T47D (cell line): ENCODE measurements at regions not wholly inside any gene's neighbourhood (a gene's known extent, or its start where the extent isn't known, plus 50 kb on each side); places are given as distances from the start of the nearest gene placed in this dataset.

Experiments
- DNase-seq, 2 experiments: peaks; one replicate each; pipeline versions ENCODE4 v3.0.0 to v3.0.0-alpha.2; 2011 to 2012; ENCODE audit warnings: low read depth in 1 of 2, low spot score in 1 of 2
- JUND ChIP-seq: IDR thresholded peaks from 2 replicates; pipeline ENCODE4 v1.6.1; 2012; ENCODE audit warnings: low read depth
- in situ Hi-C: cut with HindIII; loops from 2 replicates; pipeline ENCODE4 v1.10.0; 2016; ENCODE audit warnings: low sequenced_read_pairs, low pct_unique_long_range_greater_than_20kb

DNA sequence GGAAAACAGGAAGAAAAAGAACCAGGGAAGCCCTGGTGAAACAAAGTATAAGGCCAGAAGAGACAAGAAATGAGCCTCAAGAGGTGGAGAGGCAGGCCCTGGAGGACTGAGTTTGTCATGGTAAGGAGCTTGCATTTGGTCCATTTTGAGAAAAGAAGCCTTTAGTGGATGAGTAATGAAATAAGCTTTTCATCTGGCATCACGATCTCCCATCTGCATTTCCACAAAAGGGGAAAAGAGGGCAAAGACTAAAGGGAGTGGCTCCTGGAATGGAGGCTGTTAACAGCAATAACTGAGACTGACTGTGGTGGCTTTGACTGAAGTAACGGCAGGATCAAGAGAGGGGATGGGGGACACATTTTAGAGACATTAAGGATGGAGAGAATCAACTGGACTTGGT lies 148.8 kb upstream of the NBEA start:
- no peak for TF ChIP-seq JUND
- in situ Hi-C loops, result no loop called here
- DNase-seq, result no peak

DNA sequence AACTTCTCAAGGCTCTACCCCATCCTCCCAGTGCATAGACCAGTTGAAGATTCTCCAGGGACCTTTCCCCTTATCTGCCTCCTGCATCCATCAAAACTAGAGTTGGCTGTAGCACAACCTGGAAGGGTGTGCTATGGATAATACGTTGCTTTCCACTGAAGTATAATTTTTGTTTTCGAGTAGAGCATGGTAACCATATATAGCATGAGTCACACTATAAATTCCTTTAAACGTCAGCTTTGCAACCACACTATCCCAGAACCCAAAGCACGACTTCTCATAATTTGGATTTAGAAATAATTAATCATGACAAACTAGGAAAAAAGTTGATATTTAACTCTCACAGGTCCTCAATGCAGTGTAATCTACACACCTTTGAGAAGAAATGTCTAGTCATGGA lies 138.3 kb upstream of the NBEA start:
- no peak for DNase-seq

DNA sequence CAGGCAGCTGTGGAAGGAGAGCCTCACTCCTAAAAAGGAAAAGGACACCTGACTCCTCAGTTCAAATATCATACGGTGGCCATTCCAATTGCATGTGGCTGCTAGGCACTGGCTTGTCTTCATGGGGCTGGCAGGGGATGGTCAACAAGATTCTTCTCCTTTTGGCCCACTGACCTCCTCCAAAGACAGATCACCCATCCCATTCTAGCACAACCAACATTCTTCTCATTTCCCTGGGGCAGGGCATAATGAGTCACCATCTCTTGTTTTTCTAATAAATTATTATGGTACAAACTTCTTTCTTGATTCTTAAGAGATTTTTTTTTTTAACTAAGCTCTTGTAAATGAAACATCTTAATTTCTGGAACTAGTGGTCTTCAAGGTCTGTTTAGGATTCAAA lies 136.7 kb upstream of the NBEA start:
- in situ Hi-C loops, result no loop called here
- DNase-seq, result no peak
- TF ChIP-seq JUND, result no peak

More for the DNA sequence above, 138.3 kb upstream of the NBEA start:
- TF ChIP-seq JUND, result no peak
- in situ Hi-C loops, result no loop called here

DNA sequence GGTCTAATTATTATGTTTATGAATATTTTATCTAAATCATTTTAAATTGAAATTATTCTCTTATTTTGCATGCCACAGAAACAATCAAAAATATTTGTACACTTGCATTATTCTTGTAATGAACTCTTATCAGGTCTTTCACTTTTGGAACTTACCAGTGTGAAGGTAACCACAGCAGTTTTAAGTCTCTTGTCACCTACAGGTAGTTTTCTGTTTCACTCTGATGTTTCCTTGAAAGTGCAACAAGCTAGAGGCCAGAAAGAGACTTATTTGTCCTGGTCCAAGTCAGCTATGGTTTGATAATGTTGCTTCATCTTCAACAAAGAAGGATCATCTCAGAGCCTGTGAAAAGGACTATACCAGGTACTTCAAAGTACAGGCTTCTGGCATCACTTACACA lies 133.4 kb upstream of the NBEA start:
- no peak for TF ChIP-seq JUND
- in situ Hi-C loops, result no loop called here
- no peak for DNase-seq

DNA sequence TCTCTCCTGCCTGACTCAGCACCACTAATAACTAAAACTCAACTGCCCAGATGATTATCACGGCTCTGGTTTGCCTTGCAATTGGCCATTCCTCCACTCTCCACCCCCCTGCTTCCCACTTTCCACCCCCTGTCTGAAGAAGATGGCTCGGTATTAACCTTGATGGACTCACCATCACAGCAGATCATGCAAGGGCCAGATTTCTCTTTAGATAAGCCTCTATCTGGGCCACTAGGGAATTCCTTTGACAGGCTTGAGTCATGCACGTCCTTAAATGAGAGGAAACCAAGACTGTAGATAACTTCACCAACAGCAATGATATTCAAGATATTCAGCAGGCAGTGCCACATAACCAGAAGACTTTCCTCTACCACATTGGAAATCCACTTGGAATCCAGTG lies 131.1 kb upstream of the NBEA start:
- in situ Hi-C loops, result no loop called here
- no peak for DNase-seq
- TF ChIP-seq JUND, result no peak

DNA sequence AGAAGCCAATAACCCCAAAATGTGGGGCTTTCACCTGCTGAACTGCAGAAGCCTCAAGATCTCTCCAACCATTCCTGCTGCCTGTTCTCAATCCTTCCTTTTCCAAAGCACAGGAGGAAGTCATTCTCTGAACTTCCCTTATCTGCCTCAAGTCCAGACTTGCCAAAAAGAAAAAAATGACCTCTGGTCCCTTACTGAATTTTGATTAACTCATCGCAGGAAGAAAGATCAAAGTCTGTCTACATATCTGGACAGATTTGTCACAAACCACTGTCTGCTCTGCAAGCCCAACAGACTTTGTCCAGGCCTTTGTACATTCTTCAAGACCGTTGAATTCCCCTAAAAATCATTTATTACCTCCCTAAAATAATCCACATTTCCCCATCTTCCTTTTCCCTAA lies 126.5 kb upstream of the NBEA start:
- TF ChIP-seq JUND, result no peak
- in situ Hi-C loops, result no loop called here
- no peak for DNase-seq

DNA sequence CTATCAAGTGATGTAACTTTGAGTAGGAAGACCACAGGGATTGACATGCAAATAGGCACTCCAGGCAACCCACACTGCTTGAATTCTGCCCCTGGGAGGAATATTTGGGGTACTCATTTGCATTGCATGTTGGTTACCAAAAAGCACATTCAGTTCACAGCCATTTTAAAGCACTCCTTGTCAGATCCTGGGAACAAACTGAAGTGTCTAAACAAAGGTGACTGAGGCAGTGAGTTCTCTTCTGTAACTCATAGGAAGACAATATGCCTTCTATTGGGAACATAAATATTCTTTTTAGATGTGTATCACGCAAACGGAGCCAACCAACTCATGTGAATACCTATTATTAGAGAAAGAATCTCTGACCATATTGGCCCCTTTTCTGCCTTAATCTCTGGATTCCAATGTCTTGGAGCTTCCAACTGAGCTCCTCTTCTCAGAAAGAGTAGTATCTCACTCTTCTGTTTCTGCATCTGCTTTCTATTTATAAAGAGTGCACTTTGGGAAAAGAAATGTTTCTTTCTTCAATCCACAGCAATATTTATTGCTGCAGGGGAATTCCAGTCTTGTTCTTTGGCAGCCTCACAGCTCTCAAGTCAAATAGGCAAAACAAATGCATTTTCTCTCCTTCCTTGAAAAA lies 125.7 kb upstream of the NBEA start:
- TF ChIP-seq JUND, result no peak
- in situ Hi-C loops, result no loop called here
- DNase-seq, result peak in 1 of 2 experiments; percentile 48

DNA sequence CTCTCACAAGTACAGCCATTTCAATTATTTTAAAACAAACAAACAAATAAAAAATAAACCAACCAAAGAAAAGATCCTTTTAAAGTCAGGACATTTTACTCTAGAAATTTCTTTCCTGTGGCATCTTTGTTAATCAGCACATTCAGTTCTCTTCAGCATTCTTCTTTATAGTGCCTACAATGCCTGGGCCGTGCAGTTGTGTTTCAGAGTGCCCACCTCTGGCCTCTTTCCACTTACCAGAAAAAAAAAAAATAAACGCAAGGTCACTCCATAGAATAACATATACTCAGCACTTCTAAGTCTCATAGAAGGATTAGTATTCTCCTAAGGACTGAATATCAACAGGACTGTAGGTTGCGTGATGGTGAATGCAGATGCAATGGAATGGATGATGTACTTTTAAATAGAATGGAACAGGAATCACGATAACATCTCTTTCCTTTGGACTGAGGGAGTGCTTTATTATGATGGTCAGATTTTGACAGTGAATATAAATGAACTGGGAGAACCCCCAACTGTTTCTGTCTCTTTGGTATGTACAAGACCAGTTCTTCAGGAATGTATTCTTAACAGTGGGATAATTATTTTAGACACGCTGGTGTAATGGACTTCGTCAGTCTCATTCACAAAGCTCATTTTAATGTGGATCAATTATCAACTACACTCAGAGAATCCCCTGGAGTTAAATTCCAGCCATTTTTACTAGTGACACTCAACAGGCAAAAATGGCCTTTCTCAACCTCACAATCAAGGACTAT lies 125.0 kb upstream of the NBEA start:
- in situ Hi-C loops, result no loop called here
- TF ChIP-seq JUND, result no peak
- peak in 1 of 2 experiments; percentile 52 for DNase-seq

DNA sequence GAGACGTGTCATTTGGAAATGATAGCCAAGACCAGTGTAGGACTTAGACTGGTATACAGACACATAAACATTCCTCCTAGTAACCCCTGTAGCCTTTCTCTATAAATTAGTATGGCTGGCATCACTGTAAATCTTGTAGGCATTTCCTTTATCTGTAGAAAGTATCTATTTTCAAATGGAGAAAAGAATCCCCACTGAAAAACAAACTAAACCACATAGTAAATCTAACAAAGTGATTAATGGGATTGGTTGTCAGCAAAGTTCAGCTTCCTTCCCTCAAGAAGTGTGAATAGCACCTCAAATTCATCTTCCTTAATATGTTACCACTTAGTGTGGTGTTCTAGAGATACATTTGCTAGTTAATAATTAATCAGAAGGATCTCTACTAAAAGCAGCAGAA lies 119.4 kb upstream of the NBEA start:
- no peak for DNase-seq
- in situ Hi-C loops, result no loop called here
- TF ChIP-seq JUND, result no peak

DNA sequence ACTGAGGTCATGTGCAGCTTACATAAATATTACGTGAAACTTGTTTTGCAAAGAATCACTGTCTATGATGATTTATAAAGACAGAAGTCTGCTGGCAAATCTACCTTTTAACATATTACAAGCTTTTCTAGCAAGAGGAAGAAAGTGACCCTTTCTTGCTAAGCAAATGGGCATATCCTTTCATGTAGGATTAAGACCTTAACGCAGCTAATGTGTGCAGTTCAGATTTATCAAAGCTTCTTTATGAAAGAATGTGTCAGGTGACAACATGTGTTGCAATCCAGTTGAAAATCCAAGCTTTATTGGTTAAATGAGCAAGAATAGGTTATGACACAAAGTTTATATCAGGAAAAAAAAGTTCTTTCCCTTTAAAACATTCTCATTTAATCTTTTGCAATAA lies 115.6 kb upstream of the NBEA start:
- in situ Hi-C loops, result no loop called here
- no peak for DNase-seq
- TF ChIP-seq JUND, result no peak

DNA sequence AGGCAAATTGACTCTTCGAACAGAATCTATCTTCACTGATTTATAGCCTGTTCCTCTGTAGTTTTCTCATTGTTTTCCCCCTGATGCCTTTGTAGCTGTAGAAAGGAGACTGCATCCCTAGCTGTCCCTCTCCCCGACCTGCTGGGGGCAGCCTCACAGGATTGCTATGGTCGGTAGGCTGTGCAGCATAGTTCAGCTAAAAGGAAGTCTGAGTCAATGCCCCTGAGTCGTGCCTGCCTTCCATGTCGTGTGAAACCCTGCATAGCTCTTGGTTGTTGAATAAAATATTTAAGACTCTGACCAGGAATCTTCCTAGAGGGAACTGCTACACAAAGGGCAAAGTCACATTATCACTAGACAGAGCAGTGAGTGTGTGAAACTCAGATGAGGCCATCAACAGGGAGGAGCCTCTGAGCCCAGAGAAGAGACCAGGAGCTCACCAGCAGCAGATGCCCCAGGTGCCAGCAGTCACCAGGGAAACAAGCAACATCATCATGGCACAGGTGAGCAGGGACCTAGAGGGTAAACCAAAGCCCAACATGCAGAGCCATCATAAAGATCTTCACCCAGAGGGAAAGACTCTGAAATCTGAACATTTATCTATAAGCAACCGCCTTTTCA lies 108.4 kb upstream of the NBEA start:
- DNase-seq, result no peak
- TF ChIP-seq JUND, result no peak
- in situ Hi-C loops, result no loop called here

DNA sequence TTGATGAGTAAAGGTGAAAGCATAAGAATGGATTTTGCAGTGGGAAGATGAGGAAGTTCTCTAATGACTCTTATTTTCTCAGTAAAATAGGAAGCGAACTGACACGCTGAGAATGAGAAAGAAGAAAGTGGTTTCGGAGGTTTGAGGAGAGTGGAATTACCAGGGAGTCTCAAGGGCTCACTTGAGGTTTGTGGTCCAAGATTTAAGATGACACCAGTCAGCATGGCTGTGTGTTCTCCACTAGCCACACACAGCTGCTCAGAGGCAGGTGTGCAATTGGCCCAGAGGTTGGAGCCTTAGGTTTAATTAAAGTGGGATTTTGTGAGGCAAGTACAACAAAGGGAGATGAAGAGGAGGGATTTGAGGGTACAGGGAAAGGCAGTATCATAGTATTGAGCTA lies 99.6 kb upstream of the NBEA start:
- in situ Hi-C loops, result no loop called here
- no peak for DNase-seq
- TF ChIP-seq JUND, result no peak

DNA sequence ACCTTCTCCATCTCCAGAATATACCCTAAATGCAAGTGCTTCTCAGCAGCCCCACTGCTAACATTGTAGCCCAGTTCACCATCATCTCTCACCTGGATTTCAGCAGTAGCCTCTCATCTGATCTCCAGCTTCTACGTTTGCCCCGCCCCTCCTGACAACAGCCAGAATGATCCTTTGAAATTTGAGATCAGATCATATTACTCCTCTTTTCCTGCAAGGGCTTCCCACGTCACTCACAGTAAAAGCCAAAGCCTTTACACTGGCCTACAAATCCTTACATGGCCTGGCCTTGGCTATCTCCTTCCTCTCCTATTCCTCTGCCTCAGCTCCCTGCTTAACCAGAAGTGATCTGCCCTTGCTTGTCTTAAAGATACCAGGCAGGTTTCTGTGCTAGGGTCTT lies 94.3 kb upstream of the NBEA start:
- no peak for TF ChIP-seq JUND
- peak in 1 of 2 experiments; percentile 2 for DNase-seq
- in situ Hi-C loops, result no loop called here

DNA sequence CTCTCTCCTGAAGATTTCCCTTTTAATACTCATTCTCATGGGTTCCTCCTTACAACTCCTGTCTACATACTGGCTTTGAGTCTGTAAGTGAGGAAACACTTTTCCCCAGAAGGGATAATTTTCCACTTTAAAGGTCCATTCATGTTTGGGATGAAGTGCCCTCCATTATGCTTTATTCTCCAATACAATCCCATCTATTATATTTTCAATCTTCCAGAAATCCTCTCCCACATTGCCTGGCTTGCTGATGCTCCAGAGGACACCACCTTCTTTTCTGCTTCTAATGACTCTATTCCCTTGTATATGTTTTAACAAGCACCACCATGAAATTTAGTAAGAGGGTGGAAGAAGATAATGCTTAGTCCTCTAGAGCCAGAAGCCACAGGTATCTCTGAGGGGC lies 92.7 kb upstream of the NBEA start:
- no peak for TF ChIP-seq JUND
- in situ Hi-C loops, result no loop called here
- no peak for DNase-seq
